ENCODE measurements at regions not wholly inside any gene's neighbourhood (a gene's known extent, or its start where the extent isn't known, plus 50 kb on each side); places are given as distances from the start of the nearest gene placed in this dataset.

DNA sequence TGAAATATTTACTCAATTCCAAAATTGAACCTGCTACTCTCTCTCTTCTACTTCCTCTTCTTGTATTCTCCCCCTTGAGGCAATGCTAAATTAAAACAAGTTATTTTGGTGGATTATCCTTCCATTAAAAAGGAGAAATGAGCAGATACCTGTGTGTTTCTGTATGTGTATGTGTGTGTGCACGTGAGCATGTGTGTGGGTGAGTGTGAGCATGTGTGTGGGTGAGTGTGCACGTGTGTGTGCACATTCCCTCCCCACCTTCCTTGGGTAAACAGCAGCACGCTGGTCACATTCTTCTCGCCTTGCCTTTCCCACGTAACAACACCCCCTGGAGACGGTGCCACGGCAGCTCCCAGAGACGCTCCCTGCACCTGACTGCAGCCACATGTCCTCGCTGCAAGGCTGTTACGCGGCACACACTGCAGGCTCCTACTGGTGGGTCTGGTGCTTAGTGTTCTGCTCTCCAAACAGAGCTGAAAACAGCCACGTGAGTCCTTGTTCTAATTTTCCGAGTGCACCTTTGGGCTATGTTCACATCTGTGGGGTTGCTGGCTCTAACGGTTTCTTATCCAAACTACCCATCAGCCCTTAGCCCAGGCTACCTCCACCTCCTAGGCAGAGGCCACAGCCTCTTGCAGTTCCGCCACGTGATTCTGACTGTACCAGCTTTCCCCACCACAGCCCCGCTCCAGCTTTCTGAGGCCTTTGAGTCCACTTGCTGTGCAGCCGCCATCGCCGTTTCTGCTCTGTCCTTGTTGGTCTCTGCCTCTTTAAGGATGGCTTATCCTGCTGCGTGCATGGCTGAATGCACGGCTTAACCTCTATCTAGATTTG lies 123.4 kb downstream of the CTTN start:
- TF ChIP-seq, protein P1, sequence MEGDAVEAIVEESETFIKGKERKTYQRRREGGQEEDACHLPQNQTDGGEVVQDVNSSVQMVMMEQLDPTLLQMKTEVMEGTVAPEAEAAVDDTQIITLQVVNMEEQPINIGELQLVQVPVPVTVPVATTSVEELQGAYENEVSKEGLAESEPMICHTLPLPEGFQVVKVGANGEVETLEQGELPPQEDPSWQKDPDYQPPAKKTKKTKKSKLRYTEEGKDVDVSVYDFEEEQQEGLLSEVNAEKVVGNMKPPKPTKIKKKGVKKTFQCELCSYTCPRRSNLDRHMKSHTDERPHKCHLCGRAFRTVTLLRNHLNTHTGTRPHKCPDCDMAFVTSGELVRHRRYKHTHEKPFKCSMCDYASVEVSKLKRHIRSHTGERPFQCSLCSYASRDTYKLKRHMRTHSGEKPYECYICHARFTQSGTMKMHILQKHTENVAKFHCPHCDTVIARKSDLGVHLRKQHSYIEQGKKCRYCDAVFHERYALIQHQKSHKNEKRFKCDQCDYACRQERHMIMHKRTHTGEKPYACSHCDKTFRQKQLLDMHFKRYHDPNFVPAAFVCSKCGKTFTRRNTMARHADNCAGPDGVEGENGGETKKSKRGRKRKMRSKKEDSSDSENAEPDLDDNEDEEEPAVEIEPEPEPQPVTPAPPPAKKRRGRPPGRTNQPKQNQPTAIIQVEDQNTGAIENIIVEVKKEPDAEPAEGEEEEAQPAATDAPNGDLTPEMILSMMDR (IDR thresholded peaks at IDR 0.05; ENCODE audit: borderline replicate concordance, extremely low read depth, low read length, poor library complexity, severe bottlenecking) = no peak
- no peak for TF ChIP-seq EZH2 (IDR thresholded peaks at IDR 0.05; ENCODE audit: borderline replicate concordance, low read depth, low read length, severe bottlenecking)
